Erythroblast (primary cell): ENCODE measurements at regions not wholly inside any gene's neighbourhood (a gene's known extent, or its start where the extent isn't known, plus 50 kb on each side); places are given as distances from the start of the nearest gene placed in this dataset.

ENCODE experiments used
- GATA1 ChIP-seq: IDR thresholded peaks from 2 replicates; pipeline ENCODE4 v1.6.1; 2011; ENCODE audit warnings: low read depth, mild to moderate bottlenecking, control low read depth, low read length, moderate library complexity
- POLR2A ChIP-seq: IDR thresholded peaks from 2 replicates; pipeline ENCODE4 v1.6.1; 2011; ENCODE audit warnings: mild to moderate bottlenecking, low read length

DNA sequence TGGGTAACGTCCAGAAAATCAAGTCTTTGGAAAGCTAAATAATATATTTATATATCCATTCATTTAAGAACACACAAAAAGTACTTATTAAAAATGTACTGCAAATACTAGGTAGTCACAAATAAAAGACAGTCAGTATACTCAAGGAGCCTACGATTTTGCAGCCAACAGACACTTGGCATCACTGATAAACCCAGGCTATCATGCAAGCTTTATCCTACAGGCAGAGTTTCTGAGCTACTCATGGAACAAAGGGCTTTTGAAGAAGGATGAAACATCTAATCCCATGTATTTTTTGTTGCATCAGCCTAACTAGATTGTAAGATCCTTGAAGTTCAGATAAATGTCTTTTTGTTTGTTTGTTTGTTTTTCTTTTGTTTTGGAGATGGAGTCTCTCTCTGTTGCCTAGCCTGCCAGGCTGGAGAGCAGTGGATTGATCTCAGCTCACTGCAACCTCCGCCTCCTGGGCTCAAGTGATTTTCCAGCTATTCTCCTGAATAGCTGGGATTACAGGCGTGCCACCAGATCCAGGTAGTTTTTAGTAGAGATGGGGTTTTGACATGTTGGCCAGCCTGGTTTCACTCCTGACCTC, 319.4 kb upstream of the MDFIC2 start:
- no peak for TF ChIP-seq POLR2A
- TF ChIP-seq GATA1 = no peak
